ENCODE measurements at regions not wholly inside any gene's neighbourhood (a gene's known extent, or its start where the extent isn't known, plus 50 kb on each side); places are given as distances from the start of the nearest gene placed in this dataset.

GRCh38 chr1:5373281-5373680 is 618.9 kb downstream of the NPHP4 start:
- ChIA-PET POLR2A (no interaction called here), CTCF (no interaction called here)
- ATAC-seq (no peak), DNase-seq (no peak)
- Mint-ChIP-seq H3K4me3 (no peak overlapping the region), H3K4me1 (ENCODE audit: low read depth) (peaks cover 16% of the 10 kb centered on the region), H3K36me3 (ENCODE audit: low read depth) (no peaks in the 10 kb centered on the region), H3K9me3 (peaks cover 2% of the 10 kb centered on the region), H3K27ac (no peak overlapping the region), H3K27me3 (no peaks in the 10 kb centered on the region)
- TF ChIP-seq CTCF (IDR thresholded peaks at IDR 0.05): no peak
- intact Hi-C loops (cut with micrococcal nuclease): no loop called here

GRCh38 chr1:5371270-5371669 is 621.0 kb downstream of the NPHP4 start:
- H3K4me3 Mint-ChIP-seq: no peak overlapping the region
- no peaks in the 10 kb centered on the region for H3K27me3 Mint-ChIP-seq
- no peak for ATAC-seq
- H3K27ac Mint-ChIP-seq: no peak overlapping the region
- DNase-seq: no peak
- no peak for TF ChIP-seq CTCF (IDR thresholded peaks at IDR 0.05)
- no peaks in the 10 kb centered on the region for H3K36me3 Mint-ChIP-seq (ENCODE audit: low read depth)
- POLR2A ChIA-PET: no interaction called here
- intact Hi-C loops (cut with micrococcal nuclease): no loop called here
- peaks cover 16% of the 10 kb centered on the region for H3K4me1 Mint-ChIP-seq (ENCODE audit: low read depth)
- CTCF ChIA-PET: interaction anchor here (0.6 kb wide), 1 partner anchor 140 kb away, joined by 3 read pairs; no protein-coding TSS in a partner anchor
- peaks cover 2% of the 10 kb centered on the region for H3K9me3 Mint-ChIP-seq

- intact Hi-C loops (cut with micrococcal nuclease): no loop called here
- POLR2A ChIA-PET: interaction anchor here (0.6 kb wide), 1 partner anchor 1221 kb away, joined by 3 read pairs; no protein-coding TSS in a partner anchor
- no peak for TF ChIP-seq CTCF (IDR thresholded peaks at IDR 0.05)
- DNase-seq: peak; percentile 39
- peak; percentile 84 for ATAC-seq
- CTCF ChIA-PET: interaction anchor here (0.6 kb wide), 1 partner anchor 1266 kb away, joined by 3 read pairs; no protein-coding TSS in a partner anchor
- peaks cover 16% of the 10 kb centered on the region for H3K4me1 Mint-ChIP-seq (ENCODE audit: low read depth)
- no peaks in the 10 kb centered on the region for H3K36me3 Mint-ChIP-seq (ENCODE audit: low read depth)
- H3K27ac Mint-ChIP-seq: no peak overlapping the region
- H3K4me3 Mint-ChIP-seq: no peak overlapping the region
- H3K27me3 Mint-ChIP-seq: no peaks in the 10 kb centered on the region
- H3K9me3 Mint-ChIP-seq: peaks cover 2% of the 10 kb centered on the region
These were observed 621.9 kb downstream of the NPHP4 start for GRCh38 chr1:5370311-5370710.

GRCh38 chr1:5369223-5369622 is 623.0 kb downstream of the NPHP4 start:
- no peak for ATAC-seq
- TF ChIP-seq CTCF (IDR thresholded peaks at IDR 0.05): no peak
- H3K36me3 Mint-ChIP-seq (ENCODE audit: low read depth): no peaks in the 10 kb centered on the region
- no peak overlapping the region for H3K4me3 Mint-ChIP-seq
- H3K27ac Mint-ChIP-seq: no peak overlapping the region
- ChIA-PET POLR2A (no interaction called here), CTCF (no interaction called here)
- H3K27me3 Mint-ChIP-seq: no peaks in the 10 kb centered on the region
- peaks cover 16% of the 10 kb centered on the region for H3K4me1 Mint-ChIP-seq (ENCODE audit: low read depth)
- H3K9me3 Mint-ChIP-seq: peaks cover 2% of the 10 kb centered on the region
- intact Hi-C loops (cut with micrococcal nuclease): no loop called here
- no peak for DNase-seq

GRCh38 chr1:5368201-5368600 is 624.0 kb downstream of the NPHP4 start:
- ChIA-PET POLR2A (no interaction called here), CTCF (no interaction called here)
- DNase-seq (no peak), ATAC-seq (no peak)
- no peak for TF ChIP-seq CTCF (IDR thresholded peaks at IDR 0.05)
- H3K9me3 Mint-ChIP-seq: no peaks in the 10 kb centered on the region
- peaks cover 16% of the 10 kb centered on the region for H3K4me1 Mint-ChIP-seq (ENCODE audit: low read depth)
- H3K36me3 Mint-ChIP-seq (ENCODE audit: low read depth): no peaks in the 10 kb centered on the region
- H3K27ac Mint-ChIP-seq: no peak overlapping the region
- H3K4me3 Mint-ChIP-seq: no peak overlapping the region
- no peaks in the 10 kb centered on the region for H3K27me3 Mint-ChIP-seq
- intact Hi-C loops (cut with micrococcal nuclease): no loop called here

All from activated CD8-positive, alpha-beta T cell treated with anti-CD3 and anti-CD28 coated beads for 36 hours (primary cell).